PC-9 (cell line): ENCODE measurements at regions not wholly inside any gene's neighbourhood (a gene's known extent, or its start where the extent isn't known, plus 50 kb on each side); places are given as distances from the start of the nearest gene placed in this dataset.

Experiments
- BruUV-seq: library from RNA; stranded (reverse); fragments of 400-500 nt; replicated peaks from 2 replicates; lab custom pipeline; 2021; lab: Mats Ljungman, UMichigan
- CTCF ChIA-PET: fragments of 300-600 bp; sonication (Branson Sonifier 250); formaldehyde crosslinking; loops from one replicate; lab custom pipeline; 2022; ENCODE audit warnings: antibody characterized with exemption; lab: Charles Lee
- POLR2A ChIA-PET: fragments of 300-600 bp; sonication (Branson Sonifier 250); formaldehyde crosslinking; loops from one replicate; lab custom pipeline; 2022; ENCODE audit warnings: antibody characterized with exemption; ENCODE audit not compliant: unreplicated experiment; lab: Charles Lee
- DNase-seq, 2 experiments: peaks; one replicate each; pipeline versions ENCODE4 v3.0.0 to v3.0.0-alpha.2; 2015 to 2022; ENCODE audit warnings: mixed read lengths in 1 of 2
- H2AFZ ChIP-seq: fragments of 200-600 bp; sonication (generic); 2 replicates; pipeline ENCODE4 v1.8.1; 2017; ENCODE audit warnings: antibody characterized with exemption
- H3F3A ChIP-seq: fragments of 200-600 bp; sonication (generic); 2 replicates; pipeline ENCODE4 v1.8.1; 2017; ENCODE audit warnings: antibody characterized with exemption, mild to moderate bottlenecking, low read depth; ENCODE audit not compliant: insufficient read depth
- H3K27ac ChIP-seq: fragments of 200-600 bp; sonication (generic); 2 replicates; pipeline ENCODE4 v1.6.1; 2016; ENCODE audit warnings: mixed run types
- H3K27me3 ChIP-seq: fragments of 200-600 bp; sonication (generic); 2 replicates; pipeline ENCODE4 v1.6.1; 2016; ENCODE audit warnings: low read depth, mixed run types; ENCODE audit not compliant: insufficient read depth
- H3K36me3 ChIP-seq: fragments of 200-600 bp; sonication (generic); 2 replicates; pipeline ENCODE4 v1.6.1; 2016; ENCODE audit warnings: low read depth, mixed run types
- H3K4me1 ChIP-seq: fragments of 200-600 bp; sonication (generic); replicated peaks from 2 replicates; pipeline ENCODE4 v1.6.1; 2016; ENCODE audit warnings: mixed run types; ENCODE audit not compliant: insufficient read depth
- H3K4me2 ChIP-seq: fragments of 200-600 bp; sonication (generic); 2 replicates; pipeline ENCODE4 v1.6.1; 2017; ENCODE audit warnings: mixed run types
- H3K4me3 ChIP-seq: fragments of 200-600 bp; sonication (generic); 2 replicates; pipeline ENCODE4 v1.6.1; 2016; ENCODE audit warnings: mixed run types
- H3K79me2 ChIP-seq: fragments of 200-600 bp; sonication (generic); 2 replicates; pipeline ENCODE4 v1.6.1; 2017; ENCODE audit warnings: low read depth, mixed run types
- H3K9me2 ChIP-seq: fragments of 200-600 bp; sonication (generic); 2 replicates; pipeline ENCODE4 v1.8.1; 2017; ENCODE audit warnings: mild to moderate bottlenecking; ENCODE audit not compliant: insufficient read depth
- H3K9me3 ChIP-seq: fragments of 200-600 bp; sonication (generic); 2 replicates; pipeline ENCODE4 v1.8.1; 2016; ENCODE audit warnings: low read depth; ENCODE audit not compliant: insufficient read depth
- H4K20me1 ChIP-seq: fragments of 200-600 bp; sonication (generic); 2 replicates; pipeline ENCODE4 v1.8.1; 2017; ENCODE audit not compliant: insufficient read depth
- EZH2 ChIP-seq: fragments of 200-600 bp; sonication (generic); IDR thresholded peaks from 2 replicates; pipeline ENCODE4 v1.8.0; 2017; ENCODE audit warnings: antibody characterized with exemption, low read depth
- intact Hi-C: fragments of 100-400 bp; cut with micrococcal nuclease; formaldehyde crosslinking; loops from one replicate; pipeline ENCODE4 v1.10.0; 2022; ENCODE audit not compliant: unreplicated experiment
- TF ChIP-seq, protein P1 (sequence below): fragments of 200-600 bp; sonication (generic); conservative IDR thresholded peaks from 2 replicates; pipeline ENCODE4 v1.6.1; 2017; ENCODE audit warnings: mixed run types, antibody characterized with exemption, mild to moderate bottlenecking, moderate library complexity

DNA sequence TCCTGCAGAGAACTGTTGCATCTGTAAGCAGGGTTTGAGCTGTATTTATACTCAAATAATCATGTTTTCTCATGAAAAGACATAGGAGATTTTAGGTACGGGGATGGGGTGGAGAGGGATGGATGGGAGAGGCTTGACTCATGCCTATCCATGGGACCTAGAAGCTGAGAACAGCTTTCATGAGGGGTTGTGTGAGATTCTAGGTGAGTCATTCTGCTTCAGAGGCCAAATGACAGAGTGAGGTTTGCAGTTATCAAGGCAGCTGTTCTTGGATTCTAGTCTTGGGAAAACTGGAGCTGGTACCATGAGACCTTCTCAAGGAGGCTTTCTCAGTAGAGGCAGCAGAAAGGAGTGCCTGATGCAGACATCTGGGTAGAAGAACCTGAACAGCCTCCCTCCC lies 746.9 kb downstream of the TYW1 start:
- no peaks in the 10 kb centered on the region for H3F3A ChIP-seq
- H3K79me2 ChIP-seq, result no peaks in the 10 kb centered on the region
- no peak overlapping the region for H3K27ac ChIP-seq
- H3K4me2 ChIP-seq, result no peak overlapping the region
- intact Hi-C loops, result no loop called here
- no peaks in the 10 kb centered on the region for H4K20me1 ChIP-seq
- H3K27me3 ChIP-seq, result 0 out of 2 replicates have a peak, but pooled peaks cover 5% of the 10 kb centered on the region
- no peaks in the 10 kb centered on the region for H3K4me1 ChIP-seq
- no peaks in the 10 kb centered on the region for H3K36me3 ChIP-seq
- H3K4me3 ChIP-seq, result no peak overlapping the region
- TF ChIP-seq, protein P1, sequence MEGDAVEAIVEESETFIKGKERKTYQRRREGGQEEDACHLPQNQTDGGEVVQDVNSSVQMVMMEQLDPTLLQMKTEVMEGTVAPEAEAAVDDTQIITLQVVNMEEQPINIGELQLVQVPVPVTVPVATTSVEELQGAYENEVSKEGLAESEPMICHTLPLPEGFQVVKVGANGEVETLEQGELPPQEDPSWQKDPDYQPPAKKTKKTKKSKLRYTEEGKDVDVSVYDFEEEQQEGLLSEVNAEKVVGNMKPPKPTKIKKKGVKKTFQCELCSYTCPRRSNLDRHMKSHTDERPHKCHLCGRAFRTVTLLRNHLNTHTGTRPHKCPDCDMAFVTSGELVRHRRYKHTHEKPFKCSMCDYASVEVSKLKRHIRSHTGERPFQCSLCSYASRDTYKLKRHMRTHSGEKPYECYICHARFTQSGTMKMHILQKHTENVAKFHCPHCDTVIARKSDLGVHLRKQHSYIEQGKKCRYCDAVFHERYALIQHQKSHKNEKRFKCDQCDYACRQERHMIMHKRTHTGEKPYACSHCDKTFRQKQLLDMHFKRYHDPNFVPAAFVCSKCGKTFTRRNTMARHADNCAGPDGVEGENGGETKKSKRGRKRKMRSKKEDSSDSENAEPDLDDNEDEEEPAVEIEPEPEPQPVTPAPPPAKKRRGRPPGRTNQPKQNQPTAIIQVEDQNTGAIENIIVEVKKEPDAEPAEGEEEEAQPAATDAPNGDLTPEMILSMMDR, result no peak
- TF ChIP-seq EZH2, result no peak
- no TSS peak for BruUV-seq
- POLR2A ChIA-PET, result no interaction called here
- H3K9me3 ChIP-seq, result no peaks in the 10 kb centered on the region
- no peak overlapping the region for H2AFZ ChIP-seq
- no peaks in the 10 kb centered on the region; the same call in 1 of the 2 replicates for H3K9me2 ChIP-seq
- no peak for DNase-seq
- CTCF ChIA-PET, result no interaction called here

DNA sequence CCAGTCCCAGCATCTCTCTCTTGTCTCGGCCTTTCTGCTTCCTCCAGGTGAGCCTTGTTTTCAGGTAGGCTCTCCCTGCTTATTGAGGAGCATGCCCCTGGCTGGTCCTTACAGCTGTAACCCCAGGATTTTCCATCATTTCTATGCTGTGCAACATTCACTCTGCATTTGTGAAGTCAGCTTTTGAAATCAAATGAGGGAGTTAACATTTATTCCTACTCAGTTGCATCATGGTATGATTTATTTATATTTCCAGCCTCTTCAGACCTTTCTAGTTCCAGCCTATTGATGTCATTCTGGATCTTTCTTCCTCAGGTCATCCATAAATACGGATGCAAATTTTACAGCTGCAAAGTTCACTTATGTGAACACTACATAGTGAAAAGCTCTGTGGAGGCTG lies 755.6 kb downstream of the TYW1 start:
- DNase-seq, result no peak
- ChIA-PET POLR2A (no interaction called here), CTCF (no interaction called here)
- Histone ChIP-seq H3K79me2 (no peaks in the 10 kb centered on the region), H3K4me3 (no peak overlapping the region), H3K9me3 (no peaks in the 10 kb centered on the region), H2AFZ (no peak overlapping the region), H3F3A (no peaks in the 10 kb centered on the region), H3K4me1 (no peaks in the 10 kb centered on the region), H3K27ac (no peak overlapping the region), H3K27me3 (no peaks in the 10 kb centered on the region), H3K4me2 (no peak overlapping the region), H4K20me1 (no peaks in the 10 kb centered on the region), H3K36me3 (no peaks in the 10 kb centered on the region), H3K9me2 (no peaks in the 10 kb centered on the region)
- BruUV-seq, result no TSS peak
- intact Hi-C loops, result no loop called here
- no peak for TF ChIP-seq EZH2
- TF ChIP-seq, protein P1, result no peak

DNA sequence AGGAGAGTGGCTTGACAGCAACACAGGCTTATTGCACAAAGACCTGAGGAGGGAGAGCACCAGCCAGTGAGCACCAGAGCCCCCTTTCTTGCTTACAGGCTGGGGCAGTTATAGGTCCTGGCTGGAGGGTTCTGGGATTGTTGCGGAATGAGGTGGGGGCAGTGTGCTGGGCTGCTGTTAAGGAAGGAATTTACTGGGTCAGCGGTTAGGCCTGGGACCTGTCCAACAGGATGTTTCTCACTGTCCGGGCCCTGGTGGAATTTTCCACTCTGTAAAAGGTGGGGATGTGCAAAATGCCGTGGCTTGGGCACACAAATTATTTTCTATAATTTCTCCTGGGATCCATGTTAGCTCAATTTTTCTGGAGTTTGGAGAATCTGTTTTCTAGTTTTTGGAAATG lies 757.3 kb downstream of the TYW1 start:
- Histone ChIP-seq H2AFZ (no peak overlapping the region), H3K4me1 (no peaks in the 10 kb centered on the region), H3K79me2 (no peaks in the 10 kb centered on the region), H3K4me3 (no peak overlapping the region), H3K4me2 (no peak overlapping the region), H3K9me3 (no peaks in the 10 kb centered on the region), H3K36me3 (no peaks in the 10 kb centered on the region), H3F3A (no peaks in the 10 kb centered on the region), H3K9me2 (no peaks in the 10 kb centered on the region), H3K27ac (no peak overlapping the region), H3K27me3 (no peaks in the 10 kb centered on the region), H4K20me1 (no peaks in the 10 kb centered on the region)
- TF ChIP-seq, protein P1, result no peak
- TF ChIP-seq EZH2, result no peak
- peak in 1 of 2 experiments; percentile 46 for DNase-seq
- ChIA-PET CTCF (no interaction called here), POLR2A (no interaction called here)
- intact Hi-C loops, result no loop called here
- BruUV-seq, result no TSS peak
